Activated T-cell treated with anti-CD3 and anti-CD28 coated beads, Interleukin-2, amount 50 U/mL, for 72 hours (primary cell): ENCODE measurements at regions not wholly inside any gene's neighbourhood (a gene's known extent, or its start where the extent isn't known, plus 50 kb on each side); places are given as distances from the start of the nearest gene placed in this dataset.
"Not testable (repeated sequence)": the region's sequence is repeated elsewhere in the genome, so short reads cannot be mapped to it uniquely, and the experiment has no call there.

ENCODE experiments used
- ATAC-seq, 2 donors: fragments of 150-1000 bp; cut with Tn5 transposase; replicated peaks in 1 of 2; 2 replicates each; pipeline ENCODE4 v1.10.0; 2021; ENCODE audit warnings: moderate library complexity in 2 of 2, mild to moderate bottlenecking in 1 of 2
- DNase-seq, 2 donors: peaks; one replicate each; pipeline ENCODE4 v3.0.0; 2021 to 2022; ENCODE audit warnings: mixed read lengths in 1 of 2
- H3K27ac Mint-ChIP-seq: one replicate; pipeline ENCODE4 v1.8.0; 2022; ENCODE audit warnings: mild to moderate bottlenecking, moderate library complexity, mixed read lengths
- H3K27me3 Mint-ChIP-seq: one replicate; pipeline ENCODE4 v1.8.0; 2022; ENCODE audit warnings: low read depth, mixed read lengths
- H3K36me3 Mint-ChIP-seq, 2 donors: one replicate each; pipeline ENCODE4 v1.8.0; 2022; ENCODE audit warnings: mixed read lengths in 2 of 2, mild to moderate bottlenecking in 1 of 2; ENCODE audit not compliant: insufficient read depth in 2 of 2
- H3K4me1 Mint-ChIP-seq: one replicate; pipeline ENCODE4 v1.8.0; 2022; ENCODE audit warnings: low read depth, mixed read lengths
- H3K4me3 Mint-ChIP-seq, 2 donors: one replicate each; pipeline ENCODE4 v1.8.0; 2022; ENCODE audit warnings: mild to moderate bottlenecking in 2 of 2, mixed read lengths in 2 of 2, moderate library complexity in 2 of 2
- H3K9me3 Mint-ChIP-seq, 2 donors: one replicate each; pipeline ENCODE4 v1.8.0; 2022; ENCODE audit warnings: mixed read lengths in 2 of 2

DNA sequence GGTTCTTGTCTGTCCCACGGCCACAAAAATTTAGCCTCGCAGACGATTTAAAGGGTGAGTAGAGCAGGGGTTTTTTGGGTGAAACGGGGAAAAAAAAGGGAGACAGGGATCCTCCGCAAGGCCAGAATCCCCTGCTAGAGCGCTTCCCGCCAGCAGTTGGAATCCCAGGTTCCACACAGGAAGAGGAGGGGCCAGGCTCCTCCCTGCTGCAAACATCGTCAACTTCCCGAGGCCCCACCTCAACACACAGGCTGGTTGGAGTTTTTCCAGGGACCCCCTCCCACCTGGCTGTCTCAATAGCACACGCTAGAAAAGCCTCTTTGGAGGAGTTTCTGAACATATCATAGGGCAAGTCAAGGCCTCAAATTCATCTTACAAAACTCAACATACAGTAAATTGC is 112.7 kb downstream of the MTERF1 start:
- H3K27me3 Mint-ChIP-seq, result no peaks in the 10 kb centered on the region
- H3K4me3 Mint-ChIP-seq, result no peak overlapping the region
- H3K27ac Mint-ChIP-seq, result no peak overlapping the region
- H3K4me1 Mint-ChIP-seq, result no peaks in the 10 kb centered on the region
- peaks cover 3 to 8% of the 10 kb centered on the region in 2 donors for H3K36me3 Mint-ChIP-seq
- H3K9me3 Mint-ChIP-seq, result peaks cover 8 to 15% of the 10 kb centered on the region in 2 donors
- ATAC-seq (no peak), DNase-seq (no peak)

GRCh38 chr7:91771394-91771793 is 109.1 kb downstream of the MTERF1 start:
- no peak for DNase-seq
- Mint-ChIP-seq H3K4me3 (no peak overlapping the region), H3K36me3 (no peaks in the 10 kb centered on the region), H3K9me3 (no peaks in the 10 kb centered on the region), H3K27ac (no peak overlapping the region), H3K4me1 (no peaks in the 10 kb centered on the region), H3K27me3 (no peaks in the 10 kb centered on the region)
- ATAC-seq, result no peak

- no peaks in the 10 kb centered on the region for H3K27me3 Mint-ChIP-seq
- no peaks in the 10 kb centered on the region for H3K4me1 Mint-ChIP-seq
- H3K9me3 Mint-ChIP-seq, result no peaks in the 10 kb centered on the region
- no peak for DNase-seq
- no peak overlapping the region for H3K4me3 Mint-ChIP-seq
- ATAC-seq, result no peak
- H3K36me3 Mint-ChIP-seq, result no peaks in the 10 kb centered on the region
- H3K27ac Mint-ChIP-seq, result no peak overlapping the region
These were observed 108.3 kb downstream of the MTERF1 start for GRCh38 chr7:91771921-91772815.

DNA sequence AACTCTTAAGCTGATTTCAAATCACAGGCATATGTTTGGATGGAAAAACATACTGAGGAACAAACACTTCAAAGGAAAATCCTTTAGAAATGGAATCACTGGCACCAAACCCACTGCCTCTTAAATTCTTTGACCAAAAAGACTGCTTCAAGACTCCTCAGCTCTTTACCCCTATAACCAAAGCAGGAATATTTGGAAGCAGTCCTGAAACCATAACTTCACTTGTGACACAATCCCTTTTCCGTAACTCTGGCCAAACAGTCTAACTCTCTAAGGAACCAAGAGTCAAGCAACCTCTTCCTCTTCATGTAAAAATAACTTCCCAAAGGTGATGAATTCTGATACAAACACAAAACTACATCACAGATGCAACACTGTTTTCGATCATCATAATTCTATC is 104.3 kb downstream of the MTERF1 start:
- H3K4me3 Mint-ChIP-seq, result no peak overlapping the region
- no peak for DNase-seq
- no peak for ATAC-seq
- no peaks in the 10 kb centered on the region for H3K27me3 Mint-ChIP-seq
- no peaks in the 10 kb centered on the region for H3K9me3 Mint-ChIP-seq
- no peaks in the 10 kb centered on the region for H3K36me3 Mint-ChIP-seq
- no peak overlapping the region for H3K27ac Mint-ChIP-seq
- no peaks in the 10 kb centered on the region for H3K4me1 Mint-ChIP-seq

DNA sequence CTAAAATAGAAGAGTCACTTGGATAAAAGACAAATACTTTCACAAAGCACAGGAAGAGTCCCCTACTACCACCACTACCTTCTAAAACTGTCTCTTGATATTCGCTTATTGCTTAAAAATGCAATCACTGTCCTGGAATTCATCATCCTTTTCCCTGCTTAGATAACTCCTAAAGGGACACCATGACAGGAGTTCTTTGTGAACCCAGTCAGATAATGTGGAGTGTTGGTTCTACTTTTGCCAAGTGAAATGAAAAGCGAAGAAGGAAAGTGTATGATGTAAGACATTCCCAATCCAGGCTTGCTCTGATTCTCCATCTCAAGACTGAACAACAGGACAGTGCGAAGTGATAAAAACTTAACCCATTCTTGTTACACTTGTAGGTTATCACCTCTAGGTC is 103.0 kb downstream of the MTERF1 start:
- Mint-ChIP-seq H3K27ac (no peak overlapping the region), H3K36me3 (no peaks in the 10 kb centered on the region), H3K4me1 (no peaks in the 10 kb centered on the region), H3K27me3 (peaks cover under 1% of the 10 kb centered on the region), H3K9me3 (no peaks in the 10 kb centered on the region), H3K4me3 (no peak overlapping the region)
- DNase-seq (no peak), ATAC-seq (no peak)

DNA sequence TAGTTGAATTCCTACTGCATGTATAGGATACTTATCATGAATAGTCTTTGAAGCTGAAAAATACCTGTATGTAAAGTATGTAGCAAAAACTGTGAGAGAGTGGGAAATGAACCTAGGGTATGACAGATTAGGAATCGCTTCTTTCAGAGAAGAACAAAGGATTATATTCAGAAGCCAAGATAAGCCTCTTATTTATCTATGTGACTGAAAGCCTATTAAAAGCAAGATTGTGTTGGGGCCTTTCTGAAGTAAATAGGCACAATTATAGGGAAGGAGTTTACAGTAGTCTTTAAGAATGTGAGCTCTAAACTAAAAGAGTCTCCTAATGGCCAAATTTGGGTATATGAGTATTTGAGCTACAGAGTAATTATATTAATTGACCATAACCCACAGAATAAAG is 102.1 kb downstream of the MTERF1 start:
- Mint-ChIP-seq H3K9me3 (no peaks in the 10 kb centered on the region), H3K4me1 (no peaks in the 10 kb centered on the region), H3K36me3 (no peaks in the 10 kb centered on the region), H3K27me3 (peaks cover 6% of the 10 kb centered on the region), H3K4me3 (no peak overlapping the region), H3K27ac (no peak overlapping the region)
- no peak for ATAC-seq
- DNase-seq, result no peak

GRCh38 chr7:91780521-91780920 is 100.0 kb downstream of the MTERF1 start:
- H3K4me1 Mint-ChIP-seq, result no peaks in the 10 kb centered on the region
- DNase-seq (no peak), ATAC-seq (no peak)
- H3K4me3 Mint-ChIP-seq, result no peak overlapping the region
- H3K27me3 Mint-ChIP-seq, result peaks cover 6% of the 10 kb centered on the region
- no peaks in the 10 kb centered on the region for H3K36me3 Mint-ChIP-seq
- no peaks in the 10 kb centered on the region for H3K9me3 Mint-ChIP-seq
- H3K27ac Mint-ChIP-seq, result no peak overlapping the region

DNA sequence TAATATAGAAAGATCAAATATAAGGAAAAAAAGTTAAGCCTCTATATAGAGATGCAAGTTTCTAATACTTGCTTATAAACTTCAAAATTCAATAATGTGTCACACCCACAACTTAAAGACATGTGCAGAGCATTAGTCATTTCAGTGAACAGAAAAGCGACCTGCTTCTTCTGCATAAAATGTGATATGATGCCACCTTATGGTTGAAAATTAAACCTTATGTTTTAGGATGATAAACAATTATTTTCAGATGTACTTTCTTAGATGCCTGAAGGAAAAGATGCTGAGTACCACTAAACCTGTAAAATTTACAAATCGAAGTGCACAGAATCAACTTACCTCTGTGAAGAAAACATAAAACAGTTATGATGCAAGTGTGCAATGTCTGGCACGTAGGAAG is 96.0 kb downstream of the MTERF1 start:
- Mint-ChIP-seq H3K27me3 (peaks cover 6% of the 10 kb centered on the region), H3K4me1 (no peaks in the 10 kb centered on the region), H3K36me3 (no peaks in the 10 kb centered on the region), H3K4me3 (no peak overlapping the region), H3K9me3 (no peaks in the 10 kb centered on the region), H3K27ac (no peak overlapping the region)
- no peak for ATAC-seq
- DNase-seq, result no peak

DNA sequence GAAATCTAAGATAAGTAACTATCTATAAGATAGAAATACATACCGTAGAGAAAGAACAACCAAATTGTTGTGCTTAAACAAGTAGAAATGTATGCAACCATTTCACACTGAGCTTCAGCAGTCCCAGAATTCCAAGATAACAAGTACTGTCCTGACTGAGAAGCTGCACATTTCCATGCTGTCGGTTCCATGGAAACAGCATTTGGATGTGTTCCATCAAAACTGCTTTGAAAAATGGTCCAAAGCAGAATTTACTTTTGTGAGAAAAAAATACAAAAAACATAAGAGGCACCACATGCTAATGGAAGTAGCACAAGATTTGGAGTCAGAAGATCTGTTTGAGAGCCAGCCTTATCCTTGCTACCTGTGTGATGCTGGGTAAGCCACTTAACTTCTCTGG is 92.6 kb downstream of the MTERF1 start:
- no peak for DNase-seq
- no peak overlapping the region for H3K27ac Mint-ChIP-seq

GRCh38 chr7:91789086-91789485 is 91.4 kb downstream of the MTERF1 start:
- Mint-ChIP-seq H3K27me3 (no peaks in the 10 kb centered on the region), H3K4me1 (no peaks in the 10 kb centered on the region), H3K4me3 (no peak overlapping the region), H3K9me3 (no peaks in the 10 kb centered on the region), H3K27ac (no peak overlapping the region), H3K36me3 (peaks cover 0 to 6% of the 10 kb centered on the region in 2 donors)
- no peak for DNase-seq
- ATAC-seq, result no peak

More for the DNA sequence above, 92.6 kb downstream of the MTERF1 start:
- ATAC-seq, result no peak
- H3K4me1 Mint-ChIP-seq, result no peaks in the 10 kb centered on the region
- H3K9me3 Mint-ChIP-seq, result no peaks in the 10 kb centered on the region
- H3K27me3 Mint-ChIP-seq, result peaks cover 2% of the 10 kb centered on the region
- no peak overlapping the region for H3K4me3 Mint-ChIP-seq
- H3K36me3 Mint-ChIP-seq, result peaks cover 0 to 3% of the 10 kb centered on the region in 2 donors

- Mint-ChIP-seq H3K4me3 (no peak overlapping the region), H3K27me3 (no peaks in the 10 kb centered on the region), H3K36me3 (peaks cover 0 to 6% of the 10 kb centered on the region in 2 donors), H3K9me3 (no peaks in the 10 kb centered on the region), H3K4me1 (no peaks in the 10 kb centered on the region), H3K27ac (no peak overlapping the region)
- DNase-seq (no peak), ATAC-seq (no peak)
These were observed 90.9 kb downstream of the MTERF1 start for GRCh38 chr7:91789558-91789957.

DNA sequence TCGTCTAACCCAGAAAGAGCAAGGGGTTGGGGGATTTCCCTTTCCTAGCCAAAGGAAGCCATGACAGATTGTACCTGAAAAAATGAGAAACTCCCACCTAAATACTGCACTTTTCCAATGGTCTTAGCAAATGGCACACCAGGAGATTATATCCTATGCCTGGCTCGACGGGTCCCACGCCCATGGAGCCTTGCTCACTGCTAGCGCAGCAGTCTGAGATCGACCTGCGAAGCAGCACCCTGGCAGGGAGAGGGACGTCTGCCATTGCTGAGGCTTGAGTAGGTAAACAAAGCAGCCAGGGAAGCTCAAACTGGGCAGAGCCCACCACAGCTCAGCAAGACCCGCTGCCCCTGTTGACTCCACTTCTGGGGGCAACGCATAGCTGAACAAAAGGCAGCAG is 89.9 kb downstream of the MTERF1 start:
- not testable (repeated sequence) for H3K4me3 Mint-ChIP-seq, H3K9me3 Mint-ChIP-seq, H3K27ac Mint-ChIP-seq, H3K4me1 Mint-ChIP-seq, H3K36me3 Mint-ChIP-seq, DNase-seq, ATAC-seq, H3K27me3 Mint-ChIP-seq

GRCh38 chr7:91796122-91796521 is 84.4 kb downstream of the MTERF1 start:
- H3K27ac Mint-ChIP-seq, result no peak overlapping the region
- ATAC-seq (no peak), DNase-seq (no peak)
- H3K27me3 Mint-ChIP-seq, result no peaks in the 10 kb centered on the region
- peaks cover 3 to 8% of the 10 kb centered on the region in 2 donors for H3K36me3 Mint-ChIP-seq
- H3K9me3 Mint-ChIP-seq, result peaks cover 0 to 3% of the 10 kb centered on the region in 2 donors
- no peaks in the 10 kb centered on the region for H3K4me1 Mint-ChIP-seq
- no peak overlapping the region for H3K4me3 Mint-ChIP-seq

- Mint-ChIP-seq H3K4me1 (no peaks in the 10 kb centered on the region), H3K9me3 (peaks cover 0 to 3% of the 10 kb centered on the region in 2 donors), H3K4me3 (no peak overlapping the region), H3K27ac (no peak overlapping the region), H3K36me3 (peaks cover 3 to 5% of the 10 kb centered on the region in 2 donors), H3K27me3 (no peaks in the 10 kb centered on the region)
- DNase-seq (no peak), ATAC-seq (no peak)
These were observed 82.1 kb downstream of the MTERF1 start for GRCh38 chr7:91798425-91798824.
